GM12874 (cell line): ENCODE measurements at regions not wholly inside any gene's neighbourhood (a gene's known extent, or its start where the extent isn't known, plus 50 kb on each side); places are given as distances from the start of the nearest gene placed in this dataset.

Experiments
- CTCF ChIP-seq: IDR thresholded peaks from 2 replicates; pipeline ENCODE4 v1.5.1; 2011; ENCODE audit warnings: low read depth, mild to moderate bottlenecking, control low read depth, low read length, moderate library complexity; ENCODE audit not compliant: insufficient read depth

- TF ChIP-seq CTCF, result no peak
Measured at GRCh38 chr9:14516656-14517055, 176.6 kb downstream of the ZDHHC21 start.

GRCh38 chr9:14515571-14516198 lies 177.5 kb downstream of the ZDHHC21 start:
- no peak for TF ChIP-seq CTCF

GRCh38 chr9:14515049-14515448 lies 178.2 kb downstream of the ZDHHC21 start:
- TF ChIP-seq CTCF, result no peak

- no peak for TF ChIP-seq CTCF
Measured at GRCh38 chr9:14512942-14513341, 180.3 kb downstream of the ZDHHC21 start.

GRCh38 chr9:14511452-14511851 lies 181.8 kb downstream of the ZDHHC21 start:
- no peak for TF ChIP-seq CTCF

- no peak for TF ChIP-seq CTCF
Measured at GRCh38 chr9:14508884-14509283, 184.3 kb downstream of the ZDHHC21 start.

- TF ChIP-seq CTCF, result no peak
Measured at GRCh38 chr9:14501366-14501765, 187.4 kb upstream of the NFIB start.
